HG02571 (cell line): ENCODE measurements at regions not wholly inside any gene's neighbourhood (a gene's known extent, or its start where the extent isn't known, plus 50 kb on each side); places are given as distances from the start of the nearest gene placed in this dataset.
"Not testable (repeated sequence)": the region's sequence is repeated elsewhere in the genome, so short reads cannot be mapped to it uniquely, and the experiment has no call there.

ENCODE experiments used
- ATAC-seq: cut with Tn5 transposase; IDR thresholded peaks from one replicate; pipeline ENCODE4 v1.9.1; 2021; ENCODE audit warnings: mild to moderate bottlenecking, moderate library complexity; ENCODE audit not compliant: unreplicated experiment

DNA sequence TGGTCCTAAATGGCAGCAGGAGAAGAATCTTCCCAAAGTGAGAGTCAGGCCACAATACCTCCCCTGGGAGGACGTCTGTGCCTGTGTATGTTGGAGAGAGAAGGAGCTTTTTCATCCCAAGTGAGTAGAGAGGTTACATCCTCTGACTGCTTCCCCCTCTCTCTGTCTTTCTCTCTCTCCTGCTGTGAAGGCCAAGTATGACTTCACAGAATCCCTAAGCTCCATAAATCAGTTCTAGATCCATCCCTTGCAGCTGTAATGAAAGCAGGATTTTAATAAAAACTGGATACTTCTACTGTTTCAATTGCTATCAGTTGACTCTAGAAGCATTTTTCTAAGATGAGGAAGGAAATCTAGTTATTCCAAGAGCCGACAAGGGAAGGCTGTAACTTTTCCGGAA lies 389.1 kb upstream of the PROK2 start:
- no peak for ATAC-seq

DNA sequence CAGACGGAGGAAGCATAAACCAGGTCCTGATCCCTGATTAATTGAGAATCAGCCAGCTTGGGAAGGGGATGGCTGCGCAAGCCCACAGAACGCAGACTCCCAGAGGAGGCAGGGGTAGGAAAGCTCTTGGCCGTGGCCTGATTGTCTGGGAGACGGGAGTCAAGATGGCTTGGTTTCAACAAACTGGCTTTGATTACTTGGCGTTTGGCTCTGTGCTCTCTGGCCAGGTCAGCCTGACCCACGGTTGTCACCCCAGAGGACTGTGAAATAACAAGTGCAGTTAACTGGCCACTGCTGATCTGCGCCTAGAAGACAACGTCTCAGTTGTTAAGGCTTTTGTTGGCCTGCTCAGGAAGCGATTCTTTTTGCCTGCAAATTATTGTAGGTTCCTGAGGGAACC lies 387.0 kb upstream of the PROK2 start:
- ATAC-seq = no peak

DNA sequence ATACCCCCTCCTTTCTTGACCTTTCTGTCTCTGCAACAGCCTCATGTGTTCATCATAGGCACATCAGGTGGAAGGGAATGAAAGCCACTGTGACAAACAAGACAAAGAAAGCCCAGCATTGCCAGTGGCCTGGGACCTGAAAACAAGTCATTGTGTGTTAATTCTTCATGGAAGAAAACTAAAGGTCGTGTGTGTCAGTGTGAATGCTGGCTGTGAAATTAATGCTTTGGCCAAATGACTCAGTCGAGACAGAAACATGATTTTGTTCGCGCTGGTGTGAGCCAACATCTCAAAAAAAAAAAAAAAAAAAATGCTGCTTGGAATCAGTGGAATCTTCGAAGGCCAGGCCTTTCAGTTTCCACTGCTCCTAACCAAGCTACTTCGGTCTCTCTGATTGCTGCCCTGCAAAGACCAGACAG lies 386.5 kb upstream of the PROK2 start:
- no peak for ATAC-seq

DNA sequence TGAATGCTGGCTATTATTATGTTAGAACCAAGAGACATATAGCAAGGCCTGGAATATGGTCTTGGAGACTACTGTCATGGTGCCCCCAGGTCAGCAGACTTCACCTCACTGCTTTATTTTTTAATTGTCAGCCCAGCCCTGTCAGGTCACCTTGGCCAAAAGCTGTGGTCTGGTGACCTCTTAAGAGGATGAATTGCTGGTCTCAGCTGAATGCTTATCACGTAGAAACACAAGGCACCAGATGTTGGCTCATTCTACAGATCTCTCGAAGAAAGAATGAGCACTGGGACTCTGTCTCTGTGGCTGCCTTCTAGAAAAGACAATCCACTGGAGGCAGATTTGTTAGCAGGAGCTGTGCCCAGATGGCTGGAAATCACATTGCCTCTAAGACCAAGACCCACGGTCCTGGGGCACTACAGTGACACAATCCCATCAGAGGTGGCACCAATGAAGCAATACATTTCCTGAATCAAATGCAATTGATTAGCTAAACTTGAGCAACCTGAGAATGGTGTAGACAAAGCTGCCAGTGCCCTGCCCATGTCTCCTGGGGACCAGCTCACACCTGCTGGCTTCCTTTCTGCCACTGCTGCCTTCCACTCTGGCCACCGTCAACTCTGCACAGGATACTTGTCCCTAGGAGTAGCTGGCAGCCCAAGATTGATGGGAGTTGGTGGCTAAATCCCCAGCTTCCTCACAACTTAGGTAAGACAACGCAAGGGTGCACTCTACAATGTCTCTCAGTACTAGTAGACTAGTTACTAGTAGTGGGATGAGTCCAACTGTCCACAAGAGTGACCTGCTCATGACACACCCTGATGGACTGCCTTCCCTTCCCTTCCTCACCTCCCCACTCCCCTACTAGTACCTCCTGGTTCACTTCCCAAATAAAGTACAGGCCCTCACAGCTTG lies 384.9 kb upstream of the PROK2 start:
- ATAC-seq = no peak

DNA sequence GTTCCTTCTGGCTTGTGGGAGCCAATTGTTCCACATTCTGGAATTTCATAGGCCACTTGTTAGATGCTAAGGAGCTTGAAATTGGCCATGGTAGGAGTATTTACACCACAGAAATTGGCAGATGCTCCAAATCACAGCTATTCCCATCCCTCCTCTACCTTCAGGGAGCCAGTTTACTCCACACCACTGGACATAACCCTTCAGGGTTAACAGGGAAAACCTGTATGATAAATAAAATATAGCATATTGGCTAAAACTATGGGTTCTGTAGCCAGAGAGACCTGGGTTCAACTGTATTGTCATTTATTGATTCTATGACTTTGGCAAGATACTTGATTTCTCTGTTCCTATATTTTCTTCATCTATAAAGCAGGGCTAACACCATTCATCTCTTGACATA lies 384.2 kb upstream of the PROK2 start:
- ATAC-seq = no peak

DNA sequence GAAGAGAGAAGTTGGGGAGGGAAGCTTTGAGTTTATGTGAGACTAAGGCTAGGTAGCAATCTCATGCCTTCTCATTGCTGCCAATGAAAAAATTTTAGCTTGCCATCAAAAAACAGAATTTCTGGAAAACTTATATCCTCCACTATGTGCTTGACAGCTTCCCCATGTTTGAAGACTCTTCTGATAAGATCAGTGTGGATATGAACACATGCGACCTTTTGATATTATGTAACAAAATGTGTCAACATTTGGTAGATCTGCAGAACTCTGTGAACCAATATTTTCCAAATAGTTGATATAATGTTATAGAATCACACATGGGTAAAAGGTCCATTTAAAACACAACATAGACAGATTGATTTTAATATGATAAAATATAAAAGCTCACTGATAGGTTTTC lies 380.9 kb upstream of the PROK2 start:
- ATAC-seq = no peak

DNA sequence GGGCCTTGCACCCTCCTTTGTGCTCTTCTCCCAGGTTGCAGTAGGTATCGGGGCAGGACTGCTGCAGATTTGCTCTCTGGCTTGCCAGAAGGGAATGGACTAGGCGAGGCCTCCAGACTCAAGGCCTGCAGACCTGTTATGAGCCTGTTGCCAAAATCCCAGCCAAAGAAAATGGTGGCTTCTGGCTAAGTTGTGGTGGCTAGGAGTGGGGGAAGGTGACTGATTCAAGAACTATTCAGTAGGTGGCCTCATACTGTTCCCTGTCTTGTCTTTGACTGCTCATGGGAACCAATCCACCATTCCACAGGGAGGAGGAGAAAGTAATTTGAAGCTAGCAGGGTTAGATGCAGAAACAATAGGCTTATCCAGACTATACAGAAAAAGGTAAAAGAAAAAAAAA lies 380.4 kb upstream of the PROK2 start:
- ATAC-seq = no peak

DNA sequence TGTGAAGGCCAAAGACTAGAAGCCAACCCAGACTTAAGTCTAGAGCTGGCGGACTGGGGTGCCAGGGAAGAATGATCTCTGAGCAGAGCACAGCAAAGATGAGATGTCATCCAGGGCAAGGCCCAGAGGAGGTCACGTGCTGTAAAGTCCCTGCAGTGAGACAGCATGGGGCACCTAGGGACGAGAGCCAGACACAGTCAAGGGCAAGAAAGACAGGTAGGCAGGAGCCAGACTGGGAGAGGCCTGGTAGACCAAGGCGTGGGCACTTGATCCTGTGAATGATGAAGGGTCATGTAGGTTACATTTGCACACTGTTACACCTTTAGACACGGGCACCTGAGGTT lies 379.7 kb upstream of the PROK2 start:
- no peak for ATAC-seq

DNA sequence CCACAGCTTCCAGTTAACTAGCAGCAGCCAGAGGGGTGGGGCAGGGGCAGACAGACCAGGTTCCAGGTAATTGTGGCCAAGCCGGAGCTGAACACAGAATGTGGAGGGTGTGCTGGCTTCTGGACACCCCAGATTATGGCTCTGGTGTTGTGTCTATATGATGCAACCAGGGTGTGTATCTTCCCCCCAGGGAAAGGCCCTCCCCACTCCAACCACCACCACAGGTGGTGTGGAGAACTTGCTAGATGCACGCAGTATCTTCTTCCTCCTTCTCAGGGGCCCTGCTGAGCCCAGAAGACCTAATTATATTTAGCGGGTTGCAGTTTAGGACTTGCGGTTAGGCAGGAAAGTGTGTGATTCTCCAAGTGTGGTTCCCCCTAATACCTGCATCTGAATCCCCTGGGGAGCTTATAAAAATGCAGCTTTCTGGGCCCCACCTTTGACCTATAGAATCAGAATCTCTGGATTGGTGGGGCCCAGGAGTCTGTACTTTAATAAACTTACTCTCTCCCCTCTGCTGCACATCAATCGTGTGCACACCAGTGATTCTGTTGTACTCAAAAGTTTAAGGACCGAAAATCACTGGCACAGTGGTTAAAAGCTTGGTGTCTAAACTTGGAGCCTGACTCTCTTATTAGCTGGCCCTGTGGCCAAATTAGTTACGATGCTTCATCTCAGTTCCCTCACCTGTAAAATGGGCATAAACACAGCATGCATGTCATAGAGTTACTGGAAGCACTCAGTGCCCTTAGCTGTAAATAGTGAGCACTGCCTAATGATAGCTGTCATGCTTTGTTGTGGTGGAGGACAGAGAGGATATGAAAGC lies 379.1 kb upstream of the PROK2 start:
- peak; percentile 91 for ATAC-seq

DNA sequence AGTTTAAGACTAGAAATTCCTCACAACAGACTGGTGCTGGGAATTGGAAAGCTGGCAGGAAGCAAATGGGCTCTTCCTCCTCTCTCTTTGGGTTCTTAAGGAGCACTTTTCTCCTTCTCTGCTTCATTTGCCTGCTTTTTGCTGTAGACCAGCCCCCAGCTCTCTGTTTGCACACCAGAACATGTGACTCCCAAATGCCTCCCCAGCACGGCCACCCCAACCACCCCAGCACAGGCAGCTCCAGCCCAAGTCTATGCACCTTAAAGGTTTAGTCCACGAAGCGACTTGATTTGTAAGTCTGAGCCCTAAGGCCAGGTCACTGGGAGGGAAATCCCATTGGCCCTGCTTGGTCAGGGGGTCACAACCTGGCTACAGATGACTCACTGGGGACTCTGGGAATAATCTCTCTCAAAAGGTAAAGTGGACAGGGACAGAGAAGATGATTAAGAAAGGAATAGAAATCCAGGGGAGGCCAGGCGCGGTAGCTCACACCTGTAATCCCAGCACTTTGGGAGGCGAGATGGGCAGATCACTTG lies 377.8 kb upstream of the PROK2 start:
- no peak for ATAC-seq

DNA sequence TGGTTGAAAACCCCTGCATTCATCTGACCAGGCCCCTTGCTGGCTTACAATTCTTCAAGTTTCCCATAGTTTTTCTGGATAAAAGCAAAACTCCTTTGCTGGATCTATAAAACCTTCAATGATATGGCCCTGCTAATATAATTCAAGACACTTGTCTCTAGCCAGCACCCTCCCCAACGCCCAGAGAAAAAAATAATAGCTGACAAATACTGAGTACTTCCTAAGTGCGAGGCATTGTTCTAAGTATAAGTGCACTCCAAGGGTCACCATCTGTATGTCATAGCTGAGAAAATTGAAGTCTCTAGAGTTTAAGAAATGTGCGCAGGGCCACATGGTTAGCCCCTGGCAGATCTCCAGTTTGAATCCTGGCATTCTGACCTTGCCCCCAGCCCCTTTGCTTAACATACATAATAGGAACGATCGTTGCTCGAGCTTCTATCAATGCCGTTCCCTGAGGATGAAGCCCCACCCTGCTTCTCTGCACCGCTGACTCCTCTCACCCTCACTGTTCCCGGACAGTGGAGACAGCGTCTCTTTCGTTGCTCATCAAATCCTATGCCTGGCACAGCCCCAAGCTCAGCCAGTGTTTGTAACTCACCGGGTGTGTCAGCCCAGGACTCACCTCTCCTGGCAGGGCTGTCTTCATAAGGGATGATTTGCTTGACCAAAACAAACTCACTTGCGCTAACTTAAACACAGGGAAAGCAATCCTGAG lies 377.1 kb upstream of the PROK2 start:
- no peak for ATAC-seq

DNA sequence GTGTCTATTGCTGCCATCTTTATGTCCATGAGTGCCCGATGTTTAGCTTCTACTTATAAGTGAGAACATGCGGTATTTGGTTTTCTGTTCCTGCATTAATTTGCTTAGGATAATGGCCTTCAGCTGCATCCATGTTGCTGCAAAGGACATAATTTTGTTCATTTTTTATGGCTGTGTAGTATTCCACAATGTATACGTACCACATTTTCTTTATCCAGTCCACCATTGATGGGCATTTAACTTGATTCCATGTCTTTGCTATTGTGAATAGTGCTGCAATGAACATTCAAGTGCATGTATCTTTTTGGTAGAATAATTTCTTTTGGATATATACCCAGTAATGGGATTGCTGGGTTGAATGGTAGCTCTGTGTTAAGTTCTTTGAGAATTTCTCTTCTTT lies 376.3 kb upstream of the PROK2 start:
- ATAC-seq = not testable (repeated sequence)

DNA sequence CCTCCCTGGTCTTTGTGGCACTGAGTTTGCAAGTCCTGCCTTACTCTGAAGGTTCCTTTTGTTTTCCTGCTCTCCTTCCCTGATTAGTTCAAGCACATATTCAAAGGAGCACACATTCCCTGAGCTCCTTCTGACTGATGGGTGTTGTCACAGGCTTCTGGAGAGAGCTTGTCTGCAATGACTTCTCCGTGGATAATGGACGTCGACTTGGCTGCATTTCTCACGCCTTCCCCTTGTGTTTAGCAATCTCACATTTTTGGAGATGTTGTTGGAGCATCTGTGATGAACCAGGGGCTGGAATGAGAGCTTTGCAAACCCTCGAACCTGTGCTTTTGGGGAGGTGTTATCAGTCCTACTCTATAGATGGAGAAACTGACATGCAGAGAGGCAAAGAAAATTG lies 375.4 kb upstream of the PROK2 start:
- no peak for ATAC-seq

DNA sequence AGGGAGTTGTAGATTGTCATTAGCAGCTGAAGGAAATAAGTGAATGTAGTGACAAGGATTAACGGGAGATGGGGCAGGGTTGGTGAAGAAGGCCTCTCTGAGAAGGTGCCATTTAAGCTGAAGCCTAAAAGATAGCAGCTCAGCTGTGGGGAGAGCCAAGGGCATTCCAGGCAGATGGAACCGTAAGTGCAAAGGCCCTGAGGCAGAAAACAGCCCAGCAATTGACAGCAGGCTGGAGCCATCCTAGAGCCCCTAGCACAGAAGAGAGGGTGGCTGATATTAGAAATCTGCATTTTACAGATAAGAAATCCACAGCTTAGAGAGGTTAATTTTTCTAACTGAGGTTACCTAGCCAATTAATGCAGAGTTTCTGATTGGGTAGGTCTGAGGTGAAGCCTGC lies 374.5 kb upstream of the PROK2 start:
- ATAC-seq = no peak

DNA sequence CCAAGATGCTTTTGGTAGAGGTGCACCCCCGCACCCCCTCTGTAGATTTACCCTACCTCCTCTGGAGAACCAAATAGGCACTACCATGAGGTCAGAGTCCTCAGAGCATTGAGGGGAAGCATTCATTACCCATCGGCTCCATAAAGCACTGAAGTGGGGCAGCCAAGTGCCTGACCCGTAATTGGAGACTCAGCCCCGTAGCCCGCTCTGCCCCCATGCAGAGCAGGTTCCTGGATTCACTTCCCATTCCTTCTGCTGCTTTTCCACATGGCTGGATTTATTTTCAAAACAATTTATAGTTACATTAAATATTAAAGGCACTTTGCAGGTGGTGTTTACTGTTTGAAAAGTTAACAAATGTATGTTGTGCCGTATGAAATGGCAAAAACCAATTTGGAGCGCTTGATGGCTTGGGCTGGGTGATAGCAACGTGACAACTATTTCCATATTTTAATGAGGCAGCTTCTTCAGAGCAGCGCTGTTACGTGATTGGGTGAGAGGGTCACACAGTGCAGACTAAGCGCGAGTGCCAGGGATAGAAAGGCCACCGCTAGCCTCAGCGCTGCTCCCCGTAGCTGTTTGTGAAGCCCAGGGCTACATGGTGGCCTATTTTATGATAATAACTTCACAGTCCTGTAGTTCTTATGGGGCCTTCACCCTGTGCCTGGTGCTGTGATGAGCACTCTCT lies 373.8 kb upstream of the PROK2 start:
- no peak for ATAC-seq

DNA sequence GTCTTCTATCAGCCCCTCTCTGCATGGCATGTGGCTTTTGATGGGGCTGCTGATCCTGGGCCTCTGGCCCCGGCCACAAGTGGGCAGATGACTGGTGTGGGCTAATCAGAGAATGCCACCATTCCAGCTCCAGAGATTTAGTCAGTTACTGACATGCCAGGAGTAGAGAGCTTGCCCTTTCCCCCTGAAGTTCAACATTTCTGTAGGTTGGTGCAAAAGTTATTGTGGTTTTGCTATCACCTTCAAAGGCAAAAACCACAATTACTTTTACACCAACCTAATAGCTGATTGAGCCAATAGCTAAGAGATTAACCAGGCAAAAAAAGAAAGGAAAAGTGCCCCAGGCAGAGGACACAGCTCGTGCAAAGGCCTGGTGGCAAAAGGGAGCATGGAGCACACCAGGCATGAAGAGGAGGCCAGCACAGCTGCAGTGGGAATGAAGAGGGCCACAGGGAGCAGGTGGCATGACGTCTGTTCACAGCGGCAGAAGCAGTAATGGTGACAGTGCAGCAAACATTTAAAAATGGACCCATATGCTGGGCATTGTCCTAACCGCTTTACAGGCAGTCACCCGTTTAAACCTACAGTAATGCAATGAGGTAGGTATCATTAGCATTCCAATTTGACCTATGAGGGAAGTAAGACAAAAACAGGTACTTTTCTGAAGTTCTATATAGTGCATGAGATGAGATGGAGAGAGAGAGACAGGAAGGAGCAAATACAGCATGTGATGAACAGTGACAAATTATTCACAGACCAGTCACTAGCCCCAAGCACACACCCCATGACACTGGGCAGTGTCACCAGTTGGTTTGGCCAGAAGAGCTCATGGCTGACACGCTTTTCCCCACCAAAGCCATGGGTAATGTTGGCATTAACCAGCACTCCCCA lies 373.0 kb upstream of the PROK2 start:
- no peak for ATAC-seq

DNA sequence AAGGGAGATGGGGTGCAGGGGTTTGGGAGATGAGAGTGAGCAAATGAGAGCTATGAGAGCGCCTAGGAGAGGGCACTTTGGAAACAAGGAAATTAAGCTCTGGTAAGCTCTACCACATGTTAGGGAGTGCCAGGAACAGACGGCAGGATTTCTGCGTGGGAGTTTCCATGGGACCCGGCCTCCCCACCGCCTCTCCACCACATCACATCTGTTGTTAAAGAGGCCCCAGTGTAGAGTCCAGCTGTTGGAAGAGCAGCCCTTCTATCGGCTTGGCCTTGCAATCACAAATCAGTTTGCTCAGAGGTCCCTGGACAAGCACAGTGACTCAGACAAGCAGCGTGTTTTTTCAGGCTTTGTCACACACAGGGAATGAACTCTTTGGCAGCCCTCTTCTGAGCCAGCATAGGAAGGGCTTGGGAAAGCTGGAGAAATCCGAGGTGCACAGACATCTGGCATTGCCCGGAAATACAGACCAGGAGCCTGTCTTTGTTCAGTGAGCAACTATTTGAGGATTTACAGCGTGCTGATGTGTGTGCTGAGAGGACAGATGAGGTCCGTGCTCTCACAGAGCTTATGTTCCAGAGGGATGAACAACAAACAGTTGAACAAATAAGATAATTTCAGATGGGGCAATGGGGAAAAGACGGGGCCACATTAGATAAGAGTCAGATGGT lies 370.6 kb upstream of the PROK2 start:
- no peak for ATAC-seq

DNA sequence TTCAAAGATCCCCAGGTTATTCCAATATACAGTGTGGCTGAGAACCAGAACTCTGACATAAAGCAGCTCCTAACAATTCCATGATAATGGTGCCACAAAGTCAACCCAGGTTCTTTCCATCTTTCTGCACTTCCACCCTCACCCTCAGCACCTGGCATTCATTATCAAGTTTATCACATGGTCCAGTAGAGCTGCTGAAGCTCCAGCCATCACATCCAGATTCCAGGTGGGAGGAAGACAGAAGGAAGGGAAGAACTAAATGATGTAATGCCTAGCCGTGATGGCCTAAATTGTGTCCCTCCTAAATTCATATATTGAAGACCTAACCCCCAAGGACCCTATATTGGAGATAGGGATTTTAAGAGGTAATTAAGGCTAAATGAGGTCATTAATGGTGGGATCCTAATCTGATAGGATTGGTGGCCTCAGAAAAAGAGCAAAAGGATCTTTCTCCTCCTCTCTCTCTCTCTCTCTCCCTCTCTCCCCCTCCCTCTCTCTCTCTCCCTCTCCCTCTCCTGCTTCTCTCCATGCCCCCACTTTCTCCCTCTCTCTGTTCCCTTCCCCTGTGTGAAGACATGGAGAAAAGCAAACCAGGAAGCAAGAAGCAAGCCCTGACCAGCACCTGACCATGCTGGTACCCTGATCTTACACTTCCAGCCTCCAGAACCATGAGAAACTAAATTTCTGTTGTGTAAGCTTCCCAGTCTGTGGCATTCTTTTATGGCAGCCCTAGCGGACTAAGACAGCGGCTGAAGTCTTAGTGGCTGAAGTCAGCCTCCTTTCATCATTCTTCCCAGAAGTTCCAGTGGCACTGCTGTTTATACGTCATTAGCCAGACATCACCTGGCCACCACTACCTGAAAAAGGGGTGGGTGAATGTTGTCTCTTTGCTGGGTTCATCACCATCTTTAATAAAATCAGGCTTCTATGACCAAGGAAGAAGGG lies 369.7 kb upstream of the PROK2 start:
- ATAC-seq = no peak
